GM19035 (cell line): ENCODE measurements at regions not wholly inside any gene's neighbourhood (a gene's known extent, or its start where the extent isn't known, plus 50 kb on each side); places are given as distances from the start of the nearest gene placed in this dataset.
"Not testable (repeated sequence)": the region's sequence is repeated elsewhere in the genome, so short reads cannot be mapped to it uniquely, and the experiment has no call there.

ENCODE experiments used
- ATAC-seq: cut with Tn5 transposase; IDR thresholded peaks from one replicate; pipeline ENCODE4 v1.9.1; 2021; ENCODE audit not compliant: unreplicated experiment

DNA sequence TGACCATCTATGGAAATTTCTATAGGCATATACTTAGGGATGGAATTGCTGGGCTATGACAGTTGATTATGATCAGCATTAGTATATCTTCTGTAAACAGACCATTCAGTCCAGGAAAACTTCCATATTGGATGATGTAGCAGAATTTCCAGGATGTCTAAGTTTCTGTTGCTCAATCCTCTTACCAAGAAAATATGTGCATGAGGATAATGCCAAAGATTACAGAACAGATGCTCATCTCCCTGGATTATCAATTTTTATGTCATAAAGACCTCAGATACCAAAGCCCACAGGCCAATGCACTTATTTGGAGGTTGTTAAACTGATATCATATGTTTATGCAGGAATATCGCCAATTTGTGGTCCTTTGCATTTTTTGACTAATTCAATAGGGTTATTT lies 354.4 kb upstream of the FLRT2 start:
- no peak for ATAC-seq

- ATAC-seq: no peak
Measured at GRCh38 chr14:85178864-85179263, 351.1 kb upstream of the FLRT2 start.

GRCh38 chr14:85180876-85181275 lies 349.1 kb upstream of the FLRT2 start:
- ATAC-seq: no peak

- no peak for ATAC-seq
Measured at GRCh38 chr14:85182282-85182681, 347.7 kb upstream of the FLRT2 start.

DNA sequence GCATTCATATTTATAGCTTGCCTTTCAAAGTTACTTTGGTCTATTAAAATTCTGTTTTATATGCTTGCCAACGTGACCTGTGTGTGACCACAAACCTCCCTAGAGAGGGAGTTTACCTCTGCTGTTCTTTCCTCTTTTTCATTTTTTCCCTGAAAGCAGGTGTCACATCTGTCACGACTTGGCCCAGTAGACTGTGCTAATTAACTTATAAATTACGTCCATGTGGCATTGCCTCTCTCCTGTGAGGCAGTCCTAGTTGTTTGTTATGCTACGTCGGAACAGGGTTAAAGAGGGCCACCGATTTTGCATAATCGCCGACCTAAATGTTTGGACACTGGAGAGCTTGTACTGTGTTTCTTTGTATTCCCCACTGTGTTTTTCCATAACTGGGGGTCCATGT lies 343.9 kb upstream of the FLRT2 start:
- no peak for ATAC-seq

GRCh38 chr14:85187521-85187920 lies 342.4 kb upstream of the FLRT2 start:
- no peak for ATAC-seq

- no peak for ATAC-seq
Measured at GRCh38 chr14:85188836-85189235, 341.1 kb upstream of the FLRT2 start.

- ATAC-seq: not testable (repeated sequence)
Measured at GRCh38 chr14:85189253-85189652, 340.7 kb upstream of the FLRT2 start.

- no peak for ATAC-seq
Measured at GRCh38 chr14:85190251-85190650, 339.7 kb upstream of the FLRT2 start.

- no peak for ATAC-seq
Measured at GRCh38 chr14:85191986-85192385, 338.0 kb upstream of the FLRT2 start.

DNA sequence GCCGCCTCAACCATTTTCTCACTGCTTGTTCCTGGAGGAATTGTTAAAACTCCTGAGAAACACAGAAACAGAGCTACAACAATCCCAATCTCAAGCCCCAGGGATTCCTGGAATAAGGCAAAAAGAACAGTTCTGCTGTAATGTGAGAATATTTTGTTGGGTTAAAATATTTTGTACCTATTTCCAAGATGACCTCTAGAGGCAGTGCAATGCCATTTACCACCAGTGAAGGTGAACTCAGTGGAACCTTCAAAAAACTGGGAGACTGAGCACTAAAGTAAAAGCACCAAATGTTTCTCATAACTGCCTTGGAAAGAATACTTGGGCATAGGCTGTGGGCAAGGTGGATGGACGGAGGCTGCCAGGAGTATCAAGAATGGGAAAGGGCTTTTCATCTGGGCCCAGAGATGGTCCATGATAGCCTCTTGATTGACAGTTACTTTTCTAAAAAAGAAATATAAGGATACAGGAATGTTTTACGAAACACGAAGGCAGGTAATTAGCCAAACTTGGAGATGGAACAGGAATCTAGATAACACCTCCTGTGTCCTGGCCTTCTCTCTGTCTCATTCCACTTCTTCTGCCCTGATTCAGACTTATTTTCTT lies 334.0 kb upstream of the FLRT2 start:
- ATAC-seq: no peak

- ATAC-seq: no peak
Measured at GRCh38 chr14:85198001-85198400, 331.9 kb upstream of the FLRT2 start.

DNA sequence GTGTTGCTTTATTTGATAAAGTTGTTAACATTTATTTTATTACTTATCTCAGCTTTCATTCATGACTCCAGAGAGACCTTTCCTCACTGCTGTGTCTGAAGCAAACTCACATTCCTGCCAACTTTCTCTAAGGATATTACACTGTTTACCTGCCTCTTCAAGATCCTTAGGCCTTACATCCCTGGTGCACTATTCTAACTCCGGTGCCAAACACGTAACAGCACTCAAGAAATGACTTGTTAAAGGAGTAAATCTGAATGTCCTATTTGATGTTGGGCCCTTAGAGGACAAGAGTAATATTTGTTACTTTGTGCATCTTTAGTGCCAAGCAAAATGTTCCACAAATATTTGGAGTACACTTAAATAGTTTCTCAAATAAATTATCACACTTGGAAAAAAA lies 324.1 kb upstream of the FLRT2 start:
- ATAC-seq: no peak

- ATAC-seq: no peak
Measured at GRCh38 chr14:85214471-85214870, 315.5 kb upstream of the FLRT2 start.

GRCh38 chr14:85217412-85217811 lies 312.5 kb upstream of the FLRT2 start:
- ATAC-seq: no peak

DNA sequence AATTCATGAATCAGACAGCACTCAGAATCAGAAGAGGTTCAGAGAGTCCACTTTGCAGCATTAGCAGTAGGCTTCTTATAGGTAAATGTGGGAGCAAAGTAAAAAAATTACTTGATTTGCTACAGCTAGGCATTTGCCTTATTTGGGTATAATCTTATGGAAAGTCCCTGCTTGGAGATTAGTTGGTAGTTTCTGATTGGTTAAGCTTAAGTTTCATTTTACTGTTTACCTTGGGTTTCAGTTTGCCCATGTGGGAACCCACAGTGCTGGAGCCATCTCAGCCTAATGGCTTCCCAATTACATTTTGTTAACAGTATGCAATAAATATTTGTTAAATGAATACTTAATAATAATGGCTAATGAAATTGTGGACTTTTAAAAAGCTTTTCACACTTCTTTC lies 311.0 kb upstream of the FLRT2 start:
- ATAC-seq: no peak

DNA sequence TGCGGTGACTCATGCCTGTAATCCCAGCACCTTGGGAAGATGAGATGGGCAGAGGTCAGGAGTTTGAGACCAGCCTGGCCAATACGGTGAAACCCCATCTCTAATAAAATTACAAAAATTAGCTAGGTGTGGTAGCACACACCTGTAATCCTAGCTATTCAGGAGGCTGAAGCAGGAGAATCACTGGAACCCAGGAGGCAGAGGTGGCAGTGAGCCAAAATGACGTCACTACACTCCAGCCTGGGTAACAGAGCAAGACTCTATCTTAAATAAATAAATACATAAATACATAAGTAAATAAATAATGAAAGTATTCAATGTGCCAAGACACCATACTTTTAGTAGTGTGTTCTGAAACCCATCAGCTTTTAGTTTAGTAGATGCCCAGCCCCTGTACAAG lies 308.1 kb upstream of the FLRT2 start:
- no peak for ATAC-seq

GRCh38 chr14:85222341-85222740 lies 307.6 kb upstream of the FLRT2 start:
- no peak for ATAC-seq

- no peak for ATAC-seq
Measured at GRCh38 chr14:85223667-85224066, 306.3 kb upstream of the FLRT2 start.

GRCh38 chr14:85224241-85224640 lies 305.7 kb upstream of the FLRT2 start:
- no peak for ATAC-seq

DNA sequence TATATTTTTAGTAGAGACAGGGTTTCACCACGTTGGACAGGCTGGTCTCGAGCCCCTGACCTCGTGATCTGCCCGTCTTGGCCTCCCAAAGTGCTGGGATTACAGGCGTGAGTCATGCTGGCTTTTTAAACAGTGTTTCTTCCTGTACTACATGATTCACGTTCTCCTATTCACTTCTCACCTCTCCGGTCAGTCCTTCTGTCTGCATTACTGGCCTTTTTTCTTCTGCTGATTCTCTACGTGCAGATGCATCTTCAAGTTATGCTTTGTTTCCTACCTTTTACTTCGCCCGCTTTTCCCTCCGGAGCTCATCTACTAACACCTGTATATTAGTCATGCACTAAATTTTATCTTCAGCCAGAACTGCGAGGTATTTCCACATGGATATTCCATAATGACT lies 296.2 kb upstream of the FLRT2 start:
- ATAC-seq: no peak

GRCh38 chr14:85234156-85235025 lies 295.6 kb upstream of the FLRT2 start:
- no peak for ATAC-seq

- ATAC-seq: no peak
Measured at GRCh38 chr14:85235868-85236267, 294.1 kb upstream of the FLRT2 start.
